ENCODE measurements at regions not wholly inside any gene's neighbourhood (a gene's known extent, or its start where the extent isn't known, plus 50 kb on each side); places are given as distances from the start of the nearest gene placed in this dataset.

GRCh38 chr14:78081245-78081644 is 88.9 kb upstream of the NRXN3 start:
- Histone ChIP-seq H3K9me3 (no peaks in the 10 kb centered on the region), H3K4me1 (no peaks in the 10 kb centered on the region), H3K4me3 (no peak overlapping the region), H3K27me3 (peaks cover 16% of the 10 kb centered on the region), H3K36me3 (no peaks in the 10 kb centered on the region), H3K27ac (no peak overlapping the region)
- ATAC-seq, result no peak
- WGBS, 2 donors (ENCODE audit: low coverage in 1 of 2), result 13 to 17% methylated on average over 1 of the region's 1 CpG
- TF ChIP-seq POLR2A (IDR thresholded peaks at IDR 0.05) (no peak), CTCF (IDR thresholded peaks at IDR 0.05) (no peak), POLR2AphosphoS5 (IDR thresholded peaks at IDR 0.05) (no peak), EP300 (IDR thresholded peaks at IDR 0.05) (no peak)

- no peaks in the 10 kb centered on the region for H3K36me3 ChIP-seq
- H3K4me1 ChIP-seq, result no peaks in the 10 kb centered on the region
- ATAC-seq, result no peak
- no peaks in the 10 kb centered on the region for H3K9me3 ChIP-seq
- TF ChIP-seq POLR2A (IDR thresholded peaks at IDR 0.05) (no peak), EP300 (IDR thresholded peaks at IDR 0.05) (no peak), CTCF (IDR thresholded peaks at IDR 0.05) (no peak), POLR2AphosphoS5 (IDR thresholded peaks at IDR 0.05) (no peak)
- H3K27me3 ChIP-seq, result peaks cover 19% of the 10 kb centered on the region
- H3K4me3 ChIP-seq, result no peak overlapping the region
- no peak overlapping the region for H3K27ac ChIP-seq
These were observed 86.3 kb upstream of the NRXN3 start for GRCh38 chr14:78083837-78084236.

GRCh38 chr14:78086342-78086741 is 83.8 kb upstream of the NRXN3 start:
- Histone ChIP-seq H3K27ac (no peak overlapping the region), H3K27me3 (peaks cover 17% of the 10 kb centered on the region), H3K4me3 (no peak overlapping the region), H3K36me3 (no peaks in the 10 kb centered on the region), H3K9me3 (no peaks in the 10 kb centered on the region), H3K4me1 (no peaks in the 10 kb centered on the region)
- ATAC-seq, result no peak
- TF ChIP-seq POLR2A (IDR thresholded peaks at IDR 0.05) (no peak), CTCF (IDR thresholded peaks at IDR 0.05) (no peak), EP300 (IDR thresholded peaks at IDR 0.05) (no peak), POLR2AphosphoS5 (IDR thresholded peaks at IDR 0.05) (no peak)
- 29% methylated on average over 3 of the region's 4 CpGs for WGBS, 2 donors (ENCODE audit: low coverage in 1 of 2)

GRCh38 chr14:78088916-78089315 is 81.3 kb upstream of the NRXN3 start:
- Histone ChIP-seq H3K27me3 (peaks cover 13% of the 10 kb centered on the region), H3K36me3 (no peaks in the 10 kb centered on the region), H3K9me3 (no peaks in the 10 kb centered on the region), H3K27ac (no peak overlapping the region), H3K4me3 (no peak overlapping the region), H3K4me1 (no peaks in the 10 kb centered on the region)
- TF ChIP-seq EP300 (IDR thresholded peaks at IDR 0.05), result no peak
- no peak for TF ChIP-seq POLR2AphosphoS5 (IDR thresholded peaks at IDR 0.05)
- no peak for TF ChIP-seq POLR2A (IDR thresholded peaks at IDR 0.05)
- TF ChIP-seq CTCF (IDR thresholded peaks at IDR 0.05), result no peak
- ATAC-seq, result no peak
- WGBS, 2 donors (ENCODE audit: low coverage in 1 of 2), result 30 to 47% methylated on average over 2 to 3 of the region's 3 CpGs

- Histone ChIP-seq H3K4me3 (no peak overlapping the region), H3K36me3 (no peaks in the 10 kb centered on the region), H3K9me3 (no peaks in the 10 kb centered on the region), H3K4me1 (no peaks in the 10 kb centered on the region), H3K27me3 (peaks cover 13% of the 10 kb centered on the region), H3K27ac (no peak overlapping the region)
- TF ChIP-seq POLR2AphosphoS5 (IDR thresholded peaks at IDR 0.05) (no peak), CTCF (IDR thresholded peaks at IDR 0.05) (no peak), EP300 (IDR thresholded peaks at IDR 0.05) (no peak), POLR2A (IDR thresholded peaks at IDR 0.05) (no peak)
- no peak for ATAC-seq
- WGBS, 2 donors (ENCODE audit: low coverage in 1 of 2), result 73 to 80% methylated on average over 5 to 8 of the region's 8 CpGs
These were observed 79.3 kb upstream of the NRXN3 start for GRCh38 chr14:78090864-78091263.
